GM23338 (cell line): ENCODE measurements at regions not wholly inside any gene's neighbourhood (a gene's known extent, or its start where the extent isn't known, plus 50 kb on each side); places are given as distances from the start of the nearest gene placed in this dataset.

ENCODE experiments used
- ATAC-seq: fragments of 200-7000 bp; cut with Tn5 transposase; 3 replicates; pipeline ENCODE4 v1.9.1; 2020
- DNase-seq: peaks from one replicate; pipeline ENCODE4 v3.0.0-alpha.2; 2015; ENCODE audit warnings: low spot score
- H2AFZ ChIP-seq: fragments of 200-600 bp; sonication (generic); 2 replicates; pipeline ENCODE4 v1.8.0; 2016; ENCODE audit warnings: antibody characterized with exemption, mild to moderate bottlenecking, moderate library complexity
- H3F3A ChIP-seq: fragments of 200-600 bp; sonication (generic); replicated peaks from 2 replicates; pipeline ENCODE4 v1.8.0; 2017; ENCODE audit warnings: antibody characterized with exemption, mixed run types, low read depth
- H3K27ac ChIP-seq: fragments of 200-600 bp; sonication (generic); 2 replicates; pipeline ENCODE4 v1.6.1; 2016; ENCODE audit warnings: low read depth
- H3K27me3 ChIP-seq: fragments of 200-600 bp; sonication (generic); 2 replicates; pipeline ENCODE4 v1.8.0; 2016; ENCODE audit warnings: mild to moderate bottlenecking, mixed run types, moderate library complexity; ENCODE audit not compliant: insufficient read depth
- H3K36me3 ChIP-seq: fragments of 200-600 bp; sonication (generic); 2 replicates; pipeline ENCODE4 v1.8.0; 2016; ENCODE audit warnings: mild to moderate bottlenecking; ENCODE audit not compliant: insufficient read depth
- H3K4me1 ChIP-seq: fragments of 200-600 bp; sonication (generic); 2 replicates; pipeline ENCODE4 v1.8.0; 2016; ENCODE audit warnings: mild to moderate bottlenecking, moderate library complexity; ENCODE audit not compliant: insufficient read depth
- H3K4me2 ChIP-seq: fragments of 200-600 bp; sonication (generic); 2 replicates; pipeline ENCODE4 v1.7.1; 2017; ENCODE audit warnings: mixed run types
- H3K4me3 ChIP-seq: fragments of 200-600 bp; sonication (generic); 2 replicates; pipeline ENCODE4 v1.6.1; 2016; ENCODE audit warnings: mixed run types
- H3K79me2 ChIP-seq: fragments of 200-600 bp; sonication (generic); replicated peaks from 2 replicates; pipeline ENCODE4 v1.8.0; 2017; ENCODE audit warnings: mild to moderate bottlenecking; ENCODE audit not compliant: insufficient read depth
- H3K9me2 ChIP-seq: fragments of 200-600 bp; sonication (generic); 2 replicates; pipeline ENCODE4 v1.8.0; 2017; ENCODE audit not compliant: insufficient read depth
- H4K20me1 ChIP-seq: fragments of 200-600 bp; sonication (generic); replicated peaks from 2 replicates; pipeline ENCODE4 v1.8.0; 2017; ENCODE audit warnings: mild to moderate bottlenecking; ENCODE audit not compliant: insufficient read depth
- H3K27ac Mint-ChIP-seq: 2 replicates; pipeline ENCODE4 v1.8.0; 2020; ENCODE audit warnings: inconsistent platforms, mild to moderate bottlenecking, moderate library complexity, mixed read lengths
- H3K27me3 Mint-ChIP-seq: 3 replicates; pipeline ENCODE4 v1.8.0; 2022; ENCODE audit warnings: low read depth, mild to moderate bottlenecking, moderate library complexity, mixed read lengths, inconsistent platforms; ENCODE audit not compliant: insufficient read depth, poor library complexity
- H3K36me3 Mint-ChIP-seq: 3 replicates; pipeline ENCODE4 v1.8.0; 2021; ENCODE audit warnings: low read depth, mild to moderate bottlenecking, inconsistent platforms, moderate library complexity, mixed read lengths
- H3K4me1 Mint-ChIP-seq: 3 replicates; pipeline ENCODE4 v1.8.0; 2020; ENCODE audit warnings: mild to moderate bottlenecking, inconsistent platforms, mixed read lengths
- H3K4me3 Mint-ChIP-seq: 3 replicates; pipeline ENCODE4 v1.8.0; 2021; ENCODE audit warnings: moderate library complexity, mild to moderate bottlenecking, inconsistent platforms, mixed read lengths
- H3K9me3 Mint-ChIP-seq: 3 replicates; pipeline ENCODE4 v1.8.0; 2020; ENCODE audit warnings: moderate library complexity, mild to moderate bottlenecking, inconsistent platforms, mixed read lengths
- CREB1 ChIP-seq: fragments of 250-450 bp; sonication (Bioruptor Pico); IDR thresholded peaks from 2 replicates; pipeline ENCODE4 v1.5.0; 2020; ENCODE audit warnings: low read depth, mild to moderate bottlenecking, moderate library complexity
- CTCF ChIP-seq, 2 experiments: fragments of 200-600 bp in 1 of 2; sonication (generic) in 1 of 2; conservative IDR thresholded peaks; 2 replicates each; pipeline versions ENCODE4 v1.5.1 to v1.6.1; 2016 to 2017; ENCODE audit warnings: antibody characterized with exemption in 2 of 2, low read depth in 2 of 2, mild to moderate bottlenecking in 2 of 2, moderate library complexity in 1 of 2
- EZH2phosphoT487 ChIP-seq: fragments of 200-600 bp; sonication (generic); IDR thresholded peaks from one replicate; pipeline ENCODE4 v1.8.1; 2018; ENCODE audit warnings: antibody characterized with exemption; ENCODE audit not compliant: unreplicated experiment
- JUNB ChIP-seq: IDR thresholded peaks from one replicate; pipeline ENCODE4 v1.6.1; 2016; ENCODE audit warnings: antibody characterized with exemption; ENCODE audit not compliant: unreplicated experiment
- NANOG ChIP-seq: IDR thresholded peaks from 2 replicates; pipeline ENCODE4 v1.6.1; 2016; ENCODE audit warnings: antibody characterized with exemption, borderline replicate concordance
- STAT1 ChIP-seq: IDR thresholded peaks from one replicate; pipeline ENCODE4 v1.6.1; 2016; ENCODE audit warnings: antibody characterized with exemption; ENCODE audit not compliant: unreplicated experiment
- ZNF114 ChIP-seq: fragments of 250-450 bp; sonication (Bioruptor Pico); IDR thresholded peaks from 2 replicates; pipeline ENCODE4 v1.5.0; 2020; ENCODE audit warnings: mild to moderate bottlenecking, moderate library complexity
- ZNF462 ChIP-seq: fragments of 250-450 bp; sonication (Bioruptor Pico); IDR thresholded peaks from 2 replicates; pipeline ENCODE4 v1.5.0; 2020; ENCODE audit warnings: mild to moderate bottlenecking, moderate library complexity
- TF ChIP-seq, protein P1 (sequence below): IDR thresholded peaks from one replicate; pipeline ENCODE4 v1.6.1; 2018; ENCODE audit warnings: antibody characterized with exemption; ENCODE audit not compliant: unreplicated experiment
- TF ChIP-seq, protein P2 (sequence below): IDR thresholded peaks from 2 replicates; pipeline ENCODE4 v1.6.1; 2016; ENCODE audit warnings: antibody characterized with exemption

DNA sequence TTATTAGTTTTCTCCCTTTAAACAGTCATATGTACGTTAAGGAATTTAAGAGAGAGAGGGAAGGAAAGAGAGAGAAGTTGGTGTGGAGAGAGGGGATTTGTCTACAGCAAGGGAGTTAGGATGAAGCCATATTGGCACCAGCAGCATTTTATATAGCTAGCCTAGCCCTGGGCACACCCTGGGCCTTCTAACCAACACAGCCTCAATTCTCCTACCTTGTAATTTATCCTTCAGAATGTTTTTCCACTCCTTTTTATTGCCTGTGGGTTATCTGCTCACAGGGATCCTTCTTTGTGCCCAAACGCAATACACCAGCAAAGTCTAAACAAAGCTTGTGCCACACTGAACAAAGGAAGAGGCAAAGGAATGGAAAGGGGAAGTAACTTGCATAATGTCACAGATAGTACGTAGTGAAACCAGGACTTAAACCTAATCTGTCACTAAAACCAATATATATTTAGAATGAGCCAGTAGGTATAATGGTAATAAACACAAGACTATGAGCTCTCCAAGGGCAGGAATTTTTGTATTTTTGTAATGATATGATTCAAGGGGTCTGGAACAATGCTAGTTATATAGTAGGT is 613.8 kb upstream of the TENM4 start:
- ATAC-seq (no peak), DNase-seq (no peak)
- Mint-ChIP-seq H3K9me3 (no peaks in the 10 kb centered on the region), H3K36me3 (no peaks in the 10 kb centered on the region), H3K4me1 (peaks cover 4% of the 10 kb centered on the region; the same call in 2 of the 3 replicates), H3K27ac (no peak overlapping the region), H3K4me3 (no peak overlapping the region), H3K27me3 (no peaks in the 10 kb centered on the region)
- H3K4me3 ChIP-seq = no peak overlapping the region
- peaks cover 4% of the 10 kb centered on the region; the same call in 1 of the 2 replicates for H3K9me2 ChIP-seq
- no peaks in the 10 kb centered on the region for H3K27me3 ChIP-seq
- H3K79me2 ChIP-seq = no peaks in the 10 kb centered on the region
- H3K4me1 ChIP-seq = no peaks in the 10 kb centered on the region
- H3K36me3 ChIP-seq = no peaks in the 10 kb centered on the region; the same call in 1 of the 2 replicates
- H3K4me2 ChIP-seq = no peak overlapping the region
- H3K27ac ChIP-seq = no peak overlapping the region
- no peaks in the 10 kb centered on the region for H3F3A ChIP-seq
- H2AFZ ChIP-seq = no peak overlapping the region
- H4K20me1 ChIP-seq = no peaks in the 10 kb centered on the region
- TF ChIP-seq CTCF (conservative IDR thresholded peaks at IDR 0.05; ENCODE audit: low read depth in 2 of 2) (no peak), ZNF462 (CRISPR knock-in tag) (no peak), STAT1 (no peak), ZNF114 (CRISPR knock-in tag) (no peak), JUNB (no peak), EZH2phosphoT487 (no peak), CREB1 (CRISPR knock-in tag) (no peak), NANOG (no peak)
- TF ChIP-seq, protein P1, sequence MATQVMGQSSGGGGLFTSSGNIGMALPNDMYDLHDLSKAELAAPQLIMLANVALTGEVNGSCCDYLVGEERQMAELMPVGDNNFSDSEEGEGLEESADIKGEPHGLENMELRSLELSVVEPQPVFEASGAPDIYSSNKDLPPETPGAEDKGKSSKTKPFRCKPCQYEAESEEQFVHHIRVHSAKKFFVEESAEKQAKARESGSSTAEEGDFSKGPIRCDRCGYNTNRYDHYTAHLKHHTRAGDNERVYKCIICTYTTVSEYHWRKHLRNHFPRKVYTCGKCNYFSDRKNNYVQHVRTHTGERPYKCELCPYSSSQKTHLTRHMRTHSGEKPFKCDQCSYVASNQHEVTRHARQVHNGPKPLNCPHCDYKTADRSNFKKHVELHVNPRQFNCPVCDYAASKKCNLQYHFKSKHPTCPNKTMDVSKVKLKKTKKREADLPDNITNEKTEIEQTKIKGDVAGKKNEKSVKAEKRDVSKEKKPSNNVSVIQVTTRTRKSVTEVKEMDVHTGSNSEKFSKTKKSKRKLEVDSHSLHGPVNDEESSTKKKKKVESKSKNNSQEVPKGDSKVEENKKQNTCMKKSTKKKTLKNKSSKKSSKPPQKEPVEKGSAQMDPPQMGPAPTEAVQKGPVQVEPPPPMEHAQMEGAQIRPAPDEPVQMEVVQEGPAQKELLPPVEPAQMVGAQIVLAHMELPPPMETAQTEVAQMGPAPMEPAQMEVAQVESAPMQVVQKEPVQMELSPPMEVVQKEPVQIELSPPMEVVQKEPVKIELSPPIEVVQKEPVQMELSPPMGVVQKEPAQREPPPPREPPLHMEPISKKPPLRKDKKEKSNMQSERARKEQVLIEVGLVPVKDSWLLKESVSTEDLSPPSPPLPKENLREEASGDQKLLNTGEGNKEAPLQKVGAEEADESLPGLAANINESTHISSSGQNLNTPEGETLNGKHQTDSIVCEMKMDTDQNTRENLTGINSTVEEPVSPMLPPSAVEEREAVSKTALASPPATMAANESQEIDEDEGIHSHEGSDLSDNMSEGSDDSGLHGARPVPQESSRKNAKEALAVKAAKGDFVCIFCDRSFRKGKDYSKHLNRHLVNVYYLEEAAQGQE = no peak
- TF ChIP-seq, protein P2, sequence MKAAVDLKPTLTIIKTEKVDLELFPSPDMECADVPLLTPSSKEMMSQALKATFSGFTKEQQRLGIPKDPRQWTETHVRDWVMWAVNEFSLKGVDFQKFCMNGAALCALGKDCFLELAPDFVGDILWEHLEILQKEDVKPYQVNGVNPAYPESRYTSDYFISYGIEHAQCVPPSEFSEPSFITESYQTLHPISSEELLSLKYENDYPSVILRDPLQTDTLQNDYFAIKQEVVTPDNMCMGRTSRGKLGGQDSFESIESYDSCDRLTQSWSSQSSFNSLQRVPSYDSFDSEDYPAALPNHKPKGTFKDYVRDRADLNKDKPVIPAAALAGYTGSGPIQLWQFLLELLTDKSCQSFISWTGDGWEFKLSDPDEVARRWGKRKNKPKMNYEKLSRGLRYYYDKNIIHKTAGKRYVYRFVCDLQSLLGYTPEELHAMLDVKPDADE = no peak
